GM12872 (cell line): ENCODE measurements at regions not wholly inside any gene's neighbourhood (a gene's known extent, or its start where the extent isn't known, plus 50 kb on each side); places are given as distances from the start of the nearest gene placed in this dataset.

Experiments used
- CTCF ChIP-seq: IDR thresholded peaks from 3 replicates; pipeline ENCODE4 v1.5.1; 2011; ENCODE audit warnings: low read depth, mild to moderate bottlenecking, low read length, moderate library complexity; ENCODE audit not compliant: insufficient read depth

- TF ChIP-seq CTCF: no peak
Observed at GRCh38 chr2:120598416-120598815, 137.3 kb upstream of the GLI2 start.

- TF ChIP-seq CTCF: no peak
Observed at GRCh38 chr2:120599072-120599471, 136.6 kb upstream of the GLI2 start.

- TF ChIP-seq CTCF: no peak
Observed at GRCh38 chr2:120599656-120600055, 136.0 kb upstream of the GLI2 start.

- TF ChIP-seq CTCF: no peak
Observed at GRCh38 chr2:120600335-120600734, 135.3 kb upstream of the GLI2 start.

GRCh38 chr2:120600786-120601185 is 134.9 kb upstream of the GLI2 start:
- no peak for TF ChIP-seq CTCF

GRCh38 chr2:120601566-120601965 is 134.1 kb upstream of the GLI2 start:
- no peak for TF ChIP-seq CTCF

GRCh38 chr2:120602251-120602650 is 133.4 kb upstream of the GLI2 start:
- TF ChIP-seq CTCF: no peak

- no peak for TF ChIP-seq CTCF
Observed at GRCh38 chr2:120604767-120605166, 130.9 kb upstream of the GLI2 start.
